ENCODE measurements at regions not wholly inside any gene's neighbourhood (a gene's known extent, or its start where the extent isn't known, plus 50 kb on each side); places are given as distances from the start of the nearest gene placed in this dataset.
A peak's percentile ranks its signal among the peaks of the same experiment; 100 is the strongest.

DNA sequence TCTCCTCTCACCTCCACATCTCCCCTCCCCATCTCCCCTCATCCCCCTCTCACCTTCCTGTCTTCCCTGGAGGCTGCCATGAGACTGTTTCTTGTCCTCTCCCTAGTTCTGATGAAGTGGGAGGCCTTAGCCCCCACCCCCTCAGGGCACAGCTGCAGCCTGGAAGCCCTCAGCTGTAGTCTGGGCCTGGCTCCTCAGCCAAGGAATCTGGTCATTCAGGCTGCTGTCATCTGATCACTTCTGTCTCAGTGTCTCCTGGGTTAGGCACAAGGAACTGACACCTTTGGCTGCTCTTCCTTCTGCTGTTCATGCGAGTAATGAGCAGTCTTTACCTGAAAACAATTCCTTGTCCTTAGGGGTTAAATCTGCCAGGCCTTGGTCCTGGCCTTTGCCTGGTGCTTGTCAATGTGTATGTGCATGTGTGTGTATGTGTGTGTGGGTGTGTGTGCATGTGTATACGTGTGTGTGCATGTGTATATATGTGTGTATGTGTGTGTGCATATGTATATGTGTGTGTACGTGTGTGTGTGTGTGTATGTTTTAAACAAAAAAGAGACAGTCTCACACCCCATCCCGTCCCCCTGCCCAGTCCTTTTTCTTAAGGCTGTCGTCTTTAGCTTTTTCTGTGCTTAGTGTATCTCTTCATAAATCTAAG, 153.5 kb upstream of the TMEM72 start:
- ATAC-seq (ENCODE audit: low read depth in 2 of 2), result no peak
- no peak overlapping the region for H3K27ac Mint-ChIP-seq
- H3K4me1 Mint-ChIP-seq, result no peaks in the 10 kb centered on the region
- H3K4me3 Mint-ChIP-seq, result no peak overlapping the region
- H3K27me3 Mint-ChIP-seq, result peaks cover 12 to 22% (median 19%) of the 10 kb centered on the region in 3 donors
- no peaks in the 10 kb centered on the region for H3K36me3 Mint-ChIP-seq
- DNase-seq, result no peak
- peaks cover 0 to 6% (median 3%) of the 10 kb centered on the region in 7 donors for H3K9me3 Mint-ChIP-seq

GRCh38 chr10:44759122-44759521, 152.0 kb upstream of the TMEM72 start:
- Mint-ChIP-seq H3K4me3 (no peak overlapping the region), H3K4me1 (no peaks in the 10 kb centered on the region), H3K9me3 (peaks cover 0 to 6% (median 0%) of the 10 kb centered on the region in 7 donors), H3K36me3 (no peaks in the 10 kb centered on the region), H3K27me3 (peaks cover 12 to 19% (median 14%) of the 10 kb centered on the region in 3 donors), H3K27ac (no peak overlapping the region)
- DNase-seq, result no peak
- ATAC-seq (ENCODE audit: low read depth in 2 of 2), result no peak

DNA sequence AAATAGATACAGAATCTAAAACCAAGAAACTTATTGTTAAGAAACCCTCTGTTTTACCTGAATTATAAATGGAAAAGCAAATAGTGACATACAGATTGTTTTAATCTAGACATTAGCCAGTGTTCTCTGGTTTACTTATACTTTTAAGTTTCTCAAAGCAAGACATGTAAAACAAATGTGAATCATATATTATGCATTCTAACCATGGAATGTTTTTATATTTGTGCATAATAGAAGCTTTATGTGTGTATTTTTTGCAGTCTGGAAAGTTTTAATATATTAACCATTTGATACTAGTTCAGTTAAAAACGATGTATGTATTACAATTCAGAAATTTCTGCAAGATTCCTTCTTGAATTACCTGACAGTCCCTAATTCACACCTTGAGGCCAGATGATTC, 150.6 kb upstream of the TMEM72 start:
- H3K27ac Mint-ChIP-seq, result no peak overlapping the region
- ATAC-seq (ENCODE audit: low read depth in 2 of 2), result no peak
- no peaks in the 10 kb centered on the region for H3K36me3 Mint-ChIP-seq
- H3K9me3 Mint-ChIP-seq, result peaks cover 0 to 6% (median 0%) of the 10 kb centered on the region in 7 donors
- DNase-seq, result no peak
- H3K4me3 Mint-ChIP-seq, result no peak overlapping the region
- H3K4me1 Mint-ChIP-seq, result no peaks in the 10 kb centered on the region
- H3K27me3 Mint-ChIP-seq, result peaks cover 14 to 21% (median 19%) of the 10 kb centered on the region in 3 donors

DNA sequence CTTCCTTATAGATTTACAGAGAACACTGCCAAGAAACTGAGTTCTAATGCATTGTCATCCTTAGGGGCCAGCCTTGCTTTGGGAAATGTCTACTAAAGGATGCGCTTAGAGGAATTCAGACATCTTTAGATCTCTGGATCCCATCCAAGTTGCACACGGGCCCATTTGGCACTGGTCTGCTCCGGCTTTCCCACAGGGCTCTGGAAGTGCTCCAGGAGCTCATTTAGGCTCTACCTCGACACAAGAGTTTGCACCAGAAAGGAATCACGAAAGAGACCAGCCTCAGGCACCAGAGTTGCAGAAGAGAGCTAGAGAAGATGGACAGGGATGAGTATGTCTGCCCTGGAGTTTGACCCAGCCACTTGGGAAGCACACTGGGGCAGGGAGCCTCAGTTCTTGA, 150.1 kb upstream of the TMEM72 start:
- Mint-ChIP-seq H3K4me1 (no peaks in the 10 kb centered on the region), H3K36me3 (no peaks in the 10 kb centered on the region), H3K27ac (no peak overlapping the region), H3K9me3 (peaks cover 0 to 10% (median 0%) of the 10 kb centered on the region in 7 donors), H3K4me3 (no peak overlapping the region), H3K27me3 (peaks cover 14 to 27% (median 19%) of the 10 kb centered on the region in 3 donors)
- ATAC-seq (ENCODE audit: low read depth in 2 of 2), result no peak
- no peak for DNase-seq

- Mint-ChIP-seq H3K4me3 (no peak overlapping the region), H3K4me1 (no peaks in the 10 kb centered on the region), H3K9me3 (peaks cover 0 to 10% (median 0%) of the 10 kb centered on the region in 7 donors), H3K27me3 (peaks cover 4 to 20% (median 8%) of the 10 kb centered on the region in 3 donors), H3K27ac (no peak overlapping the region), H3K36me3 (no peaks in the 10 kb centered on the region)
- no peak for ATAC-seq (ENCODE audit: low read depth in 2 of 2)
- DNase-seq, result no peak
Measured at GRCh38 chr10:44763331-44763730, 147.8 kb upstream of the TMEM72 start.

DNA sequence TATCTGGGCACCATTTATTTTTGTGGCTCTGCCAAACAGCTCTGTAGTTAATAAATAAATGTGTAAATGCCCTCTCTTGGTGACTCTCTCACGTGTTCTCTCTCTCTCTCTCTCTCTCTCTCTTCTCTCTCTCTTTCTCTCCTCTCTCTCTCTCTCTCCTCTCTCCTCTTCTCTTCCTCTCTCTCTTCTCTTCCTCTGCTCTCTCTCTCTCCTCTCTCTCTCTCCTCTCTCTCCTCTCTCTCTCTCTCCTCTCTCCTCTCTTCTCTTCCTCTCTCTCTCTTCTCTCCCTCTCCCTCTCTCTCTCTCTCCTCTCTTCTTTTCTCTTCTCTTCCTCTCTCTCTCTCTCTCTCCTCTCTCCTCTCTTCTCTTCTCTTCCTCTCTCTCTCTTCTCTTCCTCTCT, 145.8 kb upstream of the TMEM72 start:
- Mint-ChIP-seq H3K4me1 (no peaks in the 10 kb centered on the region), H3K27ac (no peak overlapping the region), H3K36me3 (no peaks in the 10 kb centered on the region), H3K27me3 (peaks cover 8 to 24% (median 9%) of the 10 kb centered on the region in 3 donors), H3K4me3 (no peak overlapping the region), H3K9me3 (peaks cover 0 to 10% (median 0%) of the 10 kb centered on the region in 7 donors)
- ATAC-seq (ENCODE audit: low read depth in 2 of 2), result no peak
- DNase-seq, result no peak

DNA sequence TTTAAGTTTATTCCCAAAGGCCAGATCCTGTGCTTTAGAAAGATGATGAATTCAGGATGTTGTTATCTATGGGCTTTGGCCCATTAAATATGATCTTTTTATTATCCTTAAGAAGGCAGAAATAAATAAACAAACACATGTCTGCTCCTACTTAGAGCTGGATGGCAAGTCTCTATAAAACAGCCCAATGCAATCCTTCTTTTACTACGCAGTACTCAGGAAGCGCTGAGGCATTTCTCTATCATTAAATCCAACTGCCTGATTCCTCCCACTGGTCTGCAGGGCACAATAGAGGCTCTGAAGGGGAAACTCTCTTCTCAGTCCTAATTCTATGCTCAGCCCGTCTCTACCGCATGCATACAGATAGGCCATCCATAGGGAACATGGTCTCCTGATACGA, 144.5 kb upstream of the TMEM72 start:
- peaks cover 8 to 32% (median 12%) of the 10 kb centered on the region in 3 donors for H3K27me3 Mint-ChIP-seq
- H3K9me3 Mint-ChIP-seq, result peaks cover 0 to 10% (median 0%) of the 10 kb centered on the region in 7 donors
- ATAC-seq (ENCODE audit: low read depth in 2 of 2), result no peak
- H3K27ac Mint-ChIP-seq, result no peak overlapping the region
- H3K36me3 Mint-ChIP-seq, result no peaks in the 10 kb centered on the region
- H3K4me3 Mint-ChIP-seq, result no peak overlapping the region
- DNase-seq, result no peak
- H3K4me1 Mint-ChIP-seq, result no peaks in the 10 kb centered on the region

- Mint-ChIP-seq H3K27ac (no peak overlapping the region), H3K9me3 (peaks cover 0 to 10% (median 0%) of the 10 kb centered on the region in 7 donors), H3K27me3 (peaks cover 9 to 32% (median 17%) of the 10 kb centered on the region in 3 donors), H3K4me3 (no peak overlapping the region), H3K36me3 (no peaks in the 10 kb centered on the region), H3K4me1 (no peaks in the 10 kb centered on the region)
- no peak for DNase-seq
- no peak for ATAC-seq (ENCODE audit: low read depth in 2 of 2)
Measured at GRCh38 chr10:44769450-44769849, 141.7 kb upstream of the TMEM72 start.

DNA sequence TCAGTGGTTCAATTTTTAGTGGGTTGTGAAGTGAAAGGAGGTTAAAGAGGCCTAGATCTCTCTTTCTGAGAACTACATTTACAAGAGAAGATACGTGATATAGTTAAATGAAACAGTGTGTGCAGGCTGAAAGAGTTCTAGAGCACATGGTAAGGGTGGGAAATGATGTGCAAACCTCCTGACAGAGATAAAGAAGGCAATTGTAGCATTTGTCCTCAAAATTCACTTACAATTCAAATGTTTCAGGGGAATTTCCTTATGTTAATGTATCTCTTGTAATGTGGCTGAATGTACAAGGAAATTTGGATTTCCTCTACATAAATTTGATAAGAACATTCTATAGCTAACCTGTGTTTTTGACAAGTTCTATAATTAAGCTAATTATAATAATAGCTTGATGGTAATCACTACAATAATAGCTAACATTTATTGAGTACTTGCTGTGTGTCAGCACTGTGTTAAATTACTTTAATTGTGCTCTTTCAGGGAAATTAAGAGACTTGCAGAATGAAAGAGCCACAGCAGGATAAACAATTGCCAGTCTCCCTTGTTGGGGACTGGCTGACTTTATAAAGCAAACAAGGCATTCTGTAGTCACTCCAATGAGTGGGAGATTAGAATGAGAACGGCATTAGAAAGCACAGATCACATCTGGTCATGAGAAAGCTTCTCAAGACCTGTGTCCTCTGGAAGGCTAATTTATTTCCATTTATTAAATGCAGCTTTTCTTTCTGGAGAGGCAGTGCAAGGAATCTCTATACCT, 139.7 kb upstream of the TMEM72 start:
- Mint-ChIP-seq H3K27me3 (peaks cover 12 to 17% (median 17%) of the 10 kb centered on the region in 3 donors), H3K9me3 (peaks cover 0 to 1% (median 0%) of the 10 kb centered on the region in 7 donors), H3K4me3 (no peak overlapping the region), H3K4me1 (no peaks in the 10 kb centered on the region), H3K27ac (no peak overlapping the region), H3K36me3 (no peaks in the 10 kb centered on the region)
- DNase-seq (no peak), ATAC-seq (ENCODE audit: low read depth in 2 of 2) (no peak)

- DNase-seq, result no peak
- Mint-ChIP-seq H3K27me3 (peaks cover 12 to 19% (median 17%) of the 10 kb centered on the region in 3 donors), H3K27ac (no peak overlapping the region), H3K36me3 (no peaks in the 10 kb centered on the region), H3K9me3 (no peaks in the 10 kb centered on the region), H3K4me3 (no peak overlapping the region), H3K4me1 (no peaks in the 10 kb centered on the region)
- ATAC-seq (ENCODE audit: low read depth in 2 of 2), result no peak
Measured at GRCh38 chr10:44773565-44773964, 137.6 kb upstream of the TMEM72 start.

DNA sequence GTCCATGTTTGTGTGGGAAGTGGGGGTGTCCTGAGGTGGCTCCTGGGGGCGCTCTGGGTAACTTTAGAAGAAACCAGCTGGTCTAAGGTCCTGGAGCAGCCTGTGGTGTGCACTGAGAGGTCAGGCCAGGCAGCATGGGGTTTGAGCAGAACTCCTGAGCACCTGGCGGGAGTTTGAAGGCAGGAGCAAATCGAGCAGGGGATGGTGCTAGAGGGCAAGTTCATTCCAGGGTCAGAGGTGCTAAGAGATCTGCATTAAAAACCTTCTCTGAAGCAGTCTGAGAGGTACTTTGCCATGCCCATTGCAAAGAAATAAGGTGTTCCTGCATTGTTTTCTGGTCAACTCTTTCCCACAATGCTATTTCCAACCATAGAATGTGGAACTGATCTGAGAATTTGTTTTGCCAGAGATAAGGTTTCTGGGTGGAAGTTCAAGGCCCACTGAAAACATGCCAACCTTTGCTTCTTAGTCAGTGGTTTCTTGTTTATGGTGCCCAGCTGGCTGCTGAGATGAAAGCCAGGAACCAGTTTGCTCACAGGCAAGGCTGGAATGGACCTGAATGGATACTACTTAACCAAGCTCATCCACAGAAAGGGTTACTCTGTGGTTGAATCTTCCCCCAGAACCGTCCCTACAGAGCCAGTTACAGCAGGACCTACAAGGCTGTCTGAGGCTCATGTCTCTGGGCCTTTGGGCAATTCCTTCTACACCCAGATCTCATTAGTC, 136.3 kb upstream of the TMEM72 start:
- H3K27me3 Mint-ChIP-seq, result peaks cover 12 to 25% (median 19%) of the 10 kb centered on the region in 3 donors
- no peaks in the 10 kb centered on the region for H3K4me1 Mint-ChIP-seq
- no peaks in the 10 kb centered on the region for H3K9me3 Mint-ChIP-seq
- DNase-seq, result no peak
- ATAC-seq (ENCODE audit: low read depth in 2 of 2), result no peak
- H3K36me3 Mint-ChIP-seq, result no peaks in the 10 kb centered on the region
- peak overlapping the region in 1 of 6 donors; percentile 25 for H3K27ac Mint-ChIP-seq
- H3K4me3 Mint-ChIP-seq, result no peak overlapping the region

GRCh38 chr10:44775402-44775741, 135.8 kb upstream of the TMEM72 start:
- Mint-ChIP-seq H3K4me1 (no peaks in the 10 kb centered on the region), H3K9me3 (no peaks in the 10 kb centered on the region), H3K27me3 (peaks cover 15 to 23% (median 18%) of the 10 kb centered on the region in 3 donors), H3K27ac (peak overlapping the region in 1 of 6 donors; percentile 25), H3K36me3 (no peaks in the 10 kb centered on the region), H3K4me3 (no peak overlapping the region)
- DNase-seq, result no peak
- no peak for ATAC-seq (ENCODE audit: low read depth in 2 of 2)

- no peaks in the 10 kb centered on the region for H3K36me3 Mint-ChIP-seq
- DNase-seq (no peak), ATAC-seq (ENCODE audit: low read depth in 2 of 2) (no peak)
- H3K27ac Mint-ChIP-seq, result no peak overlapping the region
- no peak overlapping the region for H3K4me3 Mint-ChIP-seq
- no peaks in the 10 kb centered on the region for H3K4me1 Mint-ChIP-seq
- H3K27me3 Mint-ChIP-seq, result peaks cover 11 to 27% (median 15%) of the 10 kb centered on the region in 3 donors
- H3K9me3 Mint-ChIP-seq, result no peaks in the 10 kb centered on the region
Measured at GRCh38 chr10:44776181-44776580, 135.0 kb upstream of the TMEM72 start.

All from naive B cell (primary cell).